GM12878 (cell line): ENCODE measurements at regions not wholly inside any gene's neighbourhood (a gene's known extent, or its start where the extent isn't known, plus 50 kb on each side); places are given as distances from the start of the nearest gene placed in this dataset.

Experiments
- ATAC-seq: fragments of 200-7000 bp; cut with Tn5 transposase; 3 replicates; pipeline ENCODE4 v1.9.1; 2020; ENCODE audit warnings: mild to moderate bottlenecking, moderate library complexity
- BruUV-seq: library from RNA; stranded (reverse); fragments of 400-500 nt; replicated peaks from 2 replicates; lab custom pipeline; 2021; lab: Mats Ljungman, UMichigan
- CTCF ChIA-PET: fragments of 300-600 bp; sonication (Branson Sonifier 250); formaldehyde crosslinking; extraction: SDS; loops from one replicate; lab custom pipeline; 2021; ENCODE audit warnings: inconsistent platforms; lab: Yijun Ruan, JAX
- POLR2A ChIA-PET: fragments of 350-600 bp; formaldehyde crosslinking; extraction: SDS; loops from one replicate; lab custom pipeline; 2021; ENCODE audit warnings: inconsistent platforms; lab: Charles Lee
- RAD21 ChIA-PET: fragments of 300-600 bp; sonication (Branson Sonifier 250); formaldehyde crosslinking; loops from one replicate; lab custom pipeline; 2023; ENCODE audit warnings: antibody characterized with exemption; ENCODE audit not compliant: unreplicated experiment; lab: Charles Lee
- SMC1A ChIA-PET: fragments of 300-600 bp; sonication (Branson Sonifier 250); formaldehyde crosslinking; loops from one replicate; lab custom pipeline; 2023; ENCODE audit not compliant: unreplicated experiment, uncharacterized antibody; lab: Charles Lee
- DNase-seq: peaks from one replicate; pipeline ENCODE4 v3.0.0-alpha.2; 2011; ENCODE audit warnings: low read depth, low spot score
- FAIRE-seq: peaks from 3 replicates; lab custom pipeline; 2011; peaks lifted over from hg19 to GRCh38; lab: Jason Lieb, UNC
- H2AFZ ChIP-seq: 2 replicates; pipeline ENCODE4 v1.6.0; 2011; ENCODE audit warnings: low read depth, low read length, control low read depth; ENCODE audit not compliant: control insufficient read depth
- H3K27ac ChIP-seq: 2 replicates; pipeline ENCODE4 v1.5.1; 2011; ENCODE audit warnings: control low read depth; ENCODE audit not compliant: control insufficient read depth, insufficient read depth
- H3K27me3 ChIP-seq, 2 experiments: replicated peaks in 1 of 2; 2 replicates each; pipeline versions ENCODE4 v1.6.0 to v1.6.1; 2011; ENCODE audit warnings: low read length in 1 of 2; ENCODE audit not compliant: control insufficient read depth in 2 of 2, insufficient read depth in 2 of 2
- H3K36me3 ChIP-seq, 2 experiments: 2 replicates each; pipeline ENCODE4 v1.5.1; 2011; ENCODE audit warnings: low read length in 1 of 2; ENCODE audit not compliant: control insufficient read depth in 2 of 2, insufficient read depth in 2 of 2
- H3K4me1 ChIP-seq: 2 replicates; pipeline ENCODE4 v1.6.1; 2011; ENCODE audit warnings: mild to moderate bottlenecking, low read length, moderate library complexity, mixed read lengths; ENCODE audit not compliant: control insufficient read depth, insufficient read depth
- H3K4me2 ChIP-seq: 2 replicates; pipeline ENCODE4 v1.6.0; 2011; ENCODE audit warnings: control low read depth; ENCODE audit not compliant: control insufficient read depth, insufficient read depth
- H3K4me3 ChIP-seq: fragments of 200-600 bp; sonication (generic); 2 replicates; pipeline ENCODE4 v1.5.1; 2016
- H3K79me2 ChIP-seq: 2 replicates; pipeline ENCODE4 v1.6.0; 2011; ENCODE audit warnings: low read length; ENCODE audit not compliant: control insufficient read depth, insufficient read depth
- H3K9ac ChIP-seq: 2 replicates; pipeline ENCODE4 v1.8.0; 2011; ENCODE audit warnings: low read length, control low read depth, mixed read lengths; ENCODE audit not compliant: control insufficient read depth, insufficient read depth
- H3K9me3 ChIP-seq: replicated peaks from 3 replicates; pipeline ENCODE4 v1.5.1; 2011; ENCODE audit warnings: mild to moderate bottlenecking, low read length; ENCODE audit not compliant: control insufficient read depth, insufficient read depth
- H4K20me1 ChIP-seq: 2 replicates; pipeline ENCODE4 v1.6.0; 2011; ENCODE audit not compliant: control insufficient read depth, insufficient read depth
- CBX5 ChIP-seq: sonication (generic); IDR thresholded peaks from 2 replicates; pipeline ENCODE4 v1.6.1; 2016; ENCODE audit warnings: low read depth, moderate library complexity, mild to moderate bottlenecking, inconsistent platforms
- CHD2 ChIP-seq: IDR thresholded peaks from 2 replicates; pipeline ENCODE4 v1.6.1; 2011; ENCODE audit warnings: low read depth, low read length, improper control_type of control experiment, borderline replicate concordance
- FOXK2 ChIP-seq: fragments of 450-650 bp; IDR thresholded peaks from 2 replicates; pipeline ENCODE4 v1.6.1; 2017; ENCODE audit warnings: mild to moderate bottlenecking, moderate library complexity
- HDAC2 ChIP-seq: fragments of 200-600 bp; sonication (generic); IDR thresholded peaks from 2 replicates; pipeline ENCODE4 v1.6.1; 2017
- IKZF1 ChIP-seq: fragments of 450-650 bp; conservative IDR thresholded peaks from 2 replicates; pipeline ENCODE4 v1.6.1; 2017; ENCODE audit warnings: antibody characterized with exemption, mild to moderate bottlenecking
- JUNB ChIP-seq: IDR thresholded peaks from 2 replicates; pipeline ENCODE4 v1.6.1; 2016; ENCODE audit warnings: antibody characterized with exemption, mild to moderate bottlenecking
- MXI1 ChIP-seq: fragments of 150-350 bp; IDR thresholded peaks from 2 replicates; pipeline ENCODE4 v1.6.1; 2011; ENCODE audit warnings: low read depth, mild to moderate bottlenecking, inconsistent platforms, low read length, improper control_type of control experiment
- MYB ChIP-seq: fragments of 150-350 bp; IDR thresholded peaks from 2 replicates; pipeline ENCODE4 v1.6.1; 2014; ENCODE audit warnings: mild to moderate bottlenecking, low read depth, low read length, borderline replicate concordance
- NFYB ChIP-seq: IDR thresholded peaks from 2 replicates; pipeline ENCODE4 v1.6.1; 2011; ENCODE audit warnings: low read depth, mild to moderate bottlenecking, low read length, improper control_type of control experiment, moderate library complexity; ENCODE audit not compliant: insufficient read depth
- NRF1 ChIP-seq: conservative IDR thresholded peaks from 2 replicates; pipeline ENCODE4 v1.6.1; 2011; ENCODE audit warnings: mild to moderate bottlenecking, low read depth, low read length, improper control_type of control experiment
- SIX5 ChIP-seq: IDR thresholded peaks from 2 replicates; pipeline ENCODE4 v1.6.1; 2011; ENCODE audit warnings: mild to moderate bottlenecking, low read depth, low read length, moderate library complexity; ENCODE audit not compliant: severe bottlenecking
- SREBF1 ChIP-seq: IDR thresholded peaks from 2 replicates; pipeline ENCODE4 v1.6.1; 2012; ENCODE audit warnings: mild to moderate bottlenecking, low read length
- STAT3 ChIP-seq: IDR thresholded peaks from 2 replicates; pipeline ENCODE4 v1.6.1; 2011; ENCODE audit warnings: low read depth, low read length, improper control_type of control experiment
- SUZ12 ChIP-seq: fragments of 200-600 bp; sonication (generic); IDR thresholded peaks from one replicate; pipeline ENCODE4 v1.6.1; 2018; ENCODE audit warnings: antibody characterized with exemption, mild to moderate bottlenecking; ENCODE audit not compliant: unreplicated experiment
- TBL1XR1 ChIP-seq: IDR thresholded peaks from 2 replicates; pipeline ENCODE4 v1.6.1; 2012; ENCODE audit warnings: low read depth, low read length, improper control_type of control experiment
- YBX1 ChIP-seq: fragments of 450-650 bp; IDR thresholded peaks from 2 replicates; pipeline ENCODE4 v1.6.1; 2016; ENCODE audit warnings: antibody characterized with exemption
- ZNF622 ChIP-seq: fragments of 450-650 bp; IDR thresholded peaks from 2 replicates; pipeline ENCODE4 v1.6.1; 2017; ENCODE audit warnings: mild to moderate bottlenecking, inconsistent platforms
- WGBS: methylation state at CpG from one replicate; pipeline ENCODE4 v1.1.6; 2016; ENCODE audit warnings: low lambda C conversion rate; ENCODE audit not compliant: insufficient replicate concordance, insufficient coverage; ENCODE audit errors: missing lambda C conversion rate; 5-methylcytosine and 5-hydroxymethylcytosine counted together
- in situ Hi-C: fragments of 300-500 bp; cut with MboI; formaldehyde crosslinking; loops from 9 replicates; pipeline ENCODE4 v1.14.3; 2018; ENCODE audit warnings: mixed read lengths
- intact Hi-C: fragments of 100-400 bp; cut with micrococcal nuclease; formaldehyde crosslinking; loops from one replicate; pipeline ENCODE4 v1.14.2; 2022; ENCODE audit not compliant: unreplicated experiment
- TF ChIP-seq, protein P1 (sequence below): fragments of 450-650 bp; formaldehyde crosslinking; IDR thresholded peaks from 2 replicates; pipeline ENCODE4 v1.5.0; 2022; ENCODE audit warnings: mild to moderate bottlenecking, missing genetic modification characterization
- TF ChIP-seq, protein P2 (sequence below): fragments of 450-650 bp; IDR thresholded peaks from 2 replicates; pipeline ENCODE4 v1.6.1; 2017; ENCODE audit warnings: low read depth, mild to moderate bottlenecking, moderate library complexity

DNA sequence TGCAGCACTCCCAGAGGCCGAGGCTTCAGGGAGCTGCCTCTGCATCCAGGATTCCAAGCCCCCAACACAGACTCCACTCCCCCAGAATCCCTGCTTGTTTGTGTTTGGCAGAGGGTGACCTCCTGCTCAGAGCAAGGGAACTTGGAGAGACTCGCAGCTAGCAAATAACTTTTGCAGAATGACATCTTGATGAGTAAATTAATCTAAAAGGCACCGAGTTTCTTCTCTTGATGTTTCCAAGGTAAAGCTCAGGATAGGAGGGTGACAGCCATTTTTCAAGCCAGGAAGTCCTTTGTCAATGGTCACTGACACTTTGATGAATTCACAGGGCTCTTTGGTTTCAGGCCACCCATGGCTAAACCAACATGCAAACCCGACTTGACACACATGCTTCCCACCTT lies 523.0 kb downstream of the NTRK3 start:
- BruUV-seq: no TSS peak
- no peak for TF ChIP-seq NFYB
- TF ChIP-seq SUZ12: no peak
- no peak for TF ChIP-seq MYB
- TF ChIP-seq CHD2: no peak
- TF ChIP-seq, protein P1, sequence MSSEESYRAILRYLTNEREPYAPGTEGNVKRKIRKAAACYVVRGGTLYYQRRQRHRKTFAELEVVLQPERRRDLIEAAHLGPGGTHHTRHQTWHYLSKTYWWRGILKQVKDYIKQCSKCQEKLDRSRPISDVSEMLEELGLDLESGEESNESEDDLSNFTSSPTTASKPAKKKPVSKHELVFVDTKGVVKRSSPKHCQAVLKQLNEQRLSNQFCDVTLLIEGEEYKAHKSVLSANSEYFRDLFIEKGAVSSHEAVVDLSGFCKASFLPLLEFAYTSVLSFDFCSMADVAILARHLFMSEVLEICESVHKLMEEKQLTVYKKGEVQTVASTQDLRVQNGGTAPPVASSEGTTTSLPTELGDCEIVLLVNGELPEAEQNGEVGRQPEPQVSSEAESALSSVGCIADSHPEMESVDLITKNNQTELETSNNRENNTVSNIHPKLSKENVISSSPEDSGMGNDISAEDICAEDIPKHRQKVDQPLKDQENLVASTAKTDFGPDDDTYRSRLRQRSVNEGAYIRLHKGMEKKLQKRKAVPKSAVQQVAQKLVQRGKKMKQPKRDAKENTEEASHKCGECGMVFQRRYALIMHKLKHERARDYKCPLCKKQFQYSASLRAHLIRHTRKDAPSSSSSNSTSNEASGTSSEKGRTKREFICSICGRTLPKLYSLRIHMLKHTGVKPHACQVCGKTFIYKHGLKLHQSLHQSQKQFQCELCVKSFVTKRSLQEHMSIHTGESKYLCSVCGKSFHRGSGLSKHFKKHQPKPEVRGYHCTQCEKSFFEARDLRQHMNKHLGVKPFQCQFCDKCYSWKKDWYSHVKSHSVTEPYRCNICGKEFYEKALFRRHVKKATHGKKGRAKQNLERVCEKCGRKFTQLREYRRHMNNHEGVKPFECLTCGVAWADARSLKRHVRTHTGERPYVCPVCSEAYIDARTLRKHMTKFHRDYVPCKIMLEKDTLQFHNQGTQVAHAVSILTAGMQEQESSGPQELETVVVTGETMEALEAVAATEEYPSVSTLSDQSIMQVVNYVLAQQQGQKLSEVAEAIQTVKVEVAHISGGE (CRISPR knock-in tag): no peak
- TF ChIP-seq MXI1: no peak
- no peak for TF ChIP-seq HDAC2
- no peak for TF ChIP-seq IKZF1
- no peak for TF ChIP-seq SIX5
- TF ChIP-seq CBX5: no peak
- TF ChIP-seq STAT3: no peak
- no peak for TF ChIP-seq FOXK2
- TF ChIP-seq TBL1XR1: no peak
- no peak for TF ChIP-seq SREBF1
- no peak for TF ChIP-seq ZNF622
- no peak for TF ChIP-seq NRF1
- no peak for TF ChIP-seq YBX1
- TF ChIP-seq, protein P2, sequence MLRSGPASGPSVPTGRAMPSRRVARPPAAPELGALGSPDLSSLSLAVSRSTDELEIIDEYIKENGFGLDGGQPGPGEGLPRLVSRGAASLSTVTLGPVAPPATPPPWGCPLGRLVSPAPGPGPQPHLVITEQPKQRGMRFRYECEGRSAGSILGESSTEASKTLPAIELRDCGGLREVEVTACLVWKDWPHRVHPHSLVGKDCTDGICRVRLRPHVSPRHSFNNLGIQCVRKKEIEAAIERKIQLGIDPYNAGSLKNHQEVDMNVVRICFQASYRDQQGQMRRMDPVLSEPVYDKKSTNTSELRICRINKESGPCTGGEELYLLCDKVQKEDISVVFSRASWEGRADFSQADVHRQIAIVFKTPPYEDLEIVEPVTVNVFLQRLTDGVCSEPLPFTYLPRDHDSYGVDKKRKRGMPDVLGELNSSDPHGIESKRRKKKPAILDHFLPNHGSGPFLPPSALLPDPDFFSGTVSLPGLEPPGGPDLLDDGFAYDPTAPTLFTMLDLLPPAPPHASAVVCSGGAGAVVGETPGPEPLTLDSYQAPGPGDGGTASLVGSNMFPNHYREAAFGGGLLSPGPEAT: no peak
- TF ChIP-seq JUNB: no peak
- no peak overlapping the region for H3K4me2 ChIP-seq
- ATAC-seq: no peak
- no peaks in the 10 kb centered on the region for H3K9me3 ChIP-seq
- no peaks in the 10 kb centered on the region for H3K27me3 ChIP-seq
- H2AFZ ChIP-seq: no peak overlapping the region
- no peaks in the 10 kb centered on the region for H4K20me1 ChIP-seq
- no peak for DNase-seq
- intact Hi-C loops (no loop called here), in situ Hi-C loops (no loop called here)
- H3K4me3 ChIP-seq: no peak overlapping the region
- no peaks in the 10 kb centered on the region for H3K79me2 ChIP-seq
- SMC1A ChIA-PET: no interaction called here
- H3K9ac ChIP-seq: no peak overlapping the region
- H3K4me1 ChIP-seq: no peaks in the 10 kb centered on the region
- RAD21 ChIA-PET: no interaction called here
- 7% methylated on average over 4 of the region's 4 CpGs for WGBS
- no peaks in the 10 kb centered on the region for H3K36me3 ChIP-seq
- CTCF ChIA-PET: no interaction called here
- POLR2A ChIA-PET: no interaction called here
- no peak overlapping the region for H3K27ac ChIP-seq
- no peak for FAIRE-seq
